HCT116 (cell line): ENCODE measurements at regions not wholly inside any gene's neighbourhood (a gene's known extent, or its start where the extent isn't known, plus 50 kb on each side); places are given as distances from the start of the nearest gene placed in this dataset.

Source experiments
- EZH2 ChIP-seq: fragments of 200-600 bp; sonication (generic); IDR thresholded peaks from 2 replicates; pipeline ENCODE4 v1.6.1; 2017; ENCODE audit warnings: antibody characterized with exemption, mixed run types
- FOSL1 ChIP-seq: IDR thresholded peaks from 2 replicates; pipeline ENCODE4 v1.6.1; 2012; ENCODE audit warnings: low read depth
- JUND ChIP-seq: IDR thresholded peaks from 2 replicates; pipeline ENCODE4 v1.6.1; 2012
- POLR2A ChIP-seq: IDR thresholded peaks from 2 replicates; pipeline ENCODE4 v1.7.0; 2011; ENCODE audit warnings: borderline replicate concordance; ENCODE audit not compliant: insufficient read depth, insufficient read length; ENCODE audit errors: extremely low read depth
- POLR2AphosphoS5 ChIP-seq: IDR thresholded peaks from 2 replicates; pipeline ENCODE4 v1.6.1; 2011; ENCODE audit warnings: mild to moderate bottlenecking, low read depth, low read length, moderate library complexity
- RAD21 ChIP-seq: IDR thresholded peaks from 2 replicates; pipeline ENCODE4 v1.6.1; 2012; ENCODE audit warnings: low read depth, mild to moderate bottlenecking
- TF ChIP-seq, protein P1 (sequence below), 3 experiments: fragments of 200-600 bp in 1 of 3; sonication (generic) in 1 of 3; IDR thresholded peaks in 2 of 3; conservative IDR thresholded peaks in 1 of 3; 2 replicates each; pipeline ENCODE4 v1.5.1; 2012 to 2017; ENCODE audit warnings: low read depth in 2 of 3, low read length in 2 of 3, antibody characterized with exemption in 1 of 3, borderline replicate concordance in 1 of 3, control low read depth in 1 of 3, mild to moderate bottlenecking in 1 of 3, mixed read lengths in 1 of 3, mixed run types in 1 of 3, moderate library complexity in 1 of 3; ENCODE audit not compliant: insufficient read depth in 1 of 3

DNA sequence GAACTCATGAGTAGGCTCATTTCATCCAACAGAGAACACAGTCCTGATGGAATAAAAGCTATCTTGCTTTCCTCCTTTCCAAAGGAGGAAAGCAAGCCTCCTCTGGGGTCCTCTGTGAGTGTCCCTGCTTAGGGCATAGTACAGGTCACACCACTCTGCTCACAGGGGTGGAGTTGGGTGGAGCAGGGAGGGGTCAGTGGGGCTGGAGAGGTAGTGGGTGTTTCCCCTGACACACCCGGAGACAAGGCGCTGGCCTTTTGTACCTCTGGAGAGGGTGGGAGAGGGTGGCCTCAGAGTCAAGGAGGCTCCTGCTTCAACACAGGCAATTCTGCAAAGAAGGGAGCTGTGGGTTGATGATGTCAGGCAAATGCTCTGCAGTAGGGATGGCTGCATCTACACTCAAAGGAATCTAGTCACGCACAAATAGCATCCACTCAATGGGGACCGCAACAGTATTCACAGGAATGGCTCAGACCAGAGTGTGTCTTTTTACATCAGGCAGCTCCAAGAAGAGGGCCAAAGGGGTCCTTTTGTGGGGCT is 58.6 kb upstream of the PLXNA2 start:
- TF ChIP-seq, protein P1, sequence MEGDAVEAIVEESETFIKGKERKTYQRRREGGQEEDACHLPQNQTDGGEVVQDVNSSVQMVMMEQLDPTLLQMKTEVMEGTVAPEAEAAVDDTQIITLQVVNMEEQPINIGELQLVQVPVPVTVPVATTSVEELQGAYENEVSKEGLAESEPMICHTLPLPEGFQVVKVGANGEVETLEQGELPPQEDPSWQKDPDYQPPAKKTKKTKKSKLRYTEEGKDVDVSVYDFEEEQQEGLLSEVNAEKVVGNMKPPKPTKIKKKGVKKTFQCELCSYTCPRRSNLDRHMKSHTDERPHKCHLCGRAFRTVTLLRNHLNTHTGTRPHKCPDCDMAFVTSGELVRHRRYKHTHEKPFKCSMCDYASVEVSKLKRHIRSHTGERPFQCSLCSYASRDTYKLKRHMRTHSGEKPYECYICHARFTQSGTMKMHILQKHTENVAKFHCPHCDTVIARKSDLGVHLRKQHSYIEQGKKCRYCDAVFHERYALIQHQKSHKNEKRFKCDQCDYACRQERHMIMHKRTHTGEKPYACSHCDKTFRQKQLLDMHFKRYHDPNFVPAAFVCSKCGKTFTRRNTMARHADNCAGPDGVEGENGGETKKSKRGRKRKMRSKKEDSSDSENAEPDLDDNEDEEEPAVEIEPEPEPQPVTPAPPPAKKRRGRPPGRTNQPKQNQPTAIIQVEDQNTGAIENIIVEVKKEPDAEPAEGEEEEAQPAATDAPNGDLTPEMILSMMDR (IDR thresholded peaks at IDR 0.05 in 2 of 3, conservative IDR thresholded peaks at IDR 0.05 in 1 of 3; ENCODE audit: borderline replicate concordance in 1 of 3, insufficient read depth in 1 of 3, low read depth in 2 of 3, low read length in 2 of 3): no peak
- TF ChIP-seq EZH2: no peak
- no peak for TF ChIP-seq JUND
- TF ChIP-seq POLR2A: no peak
- TF ChIP-seq FOSL1: no peak
- no peak for TF ChIP-seq RAD21
- TF ChIP-seq POLR2AphosphoS5: no peak
